CD14-positive monocyte (primary cell): ENCODE measurements at regions not wholly inside any gene's neighbourhood (a gene's known extent, or its start where the extent isn't known, plus 50 kb on each side); places are given as distances from the start of the nearest gene placed in this dataset.

Experiments used
- DNase-seq, 3 donors: peaks; one replicate each; pipeline ENCODE4 v3.0.0-alpha.2; 2011 to 2022
- H2AFZ ChIP-seq: 2 replicates; pipeline ENCODE4 v1.6.0; 2012; ENCODE audit warnings: mild to moderate bottlenecking, low read depth, low read length, inconsistent platforms; ENCODE audit not compliant: insufficient read depth, poor library complexity, severe bottlenecking
- H3K27ac ChIP-seq, 2 donors: 1 replicate in 1 of 2; 2 replicates in 1 of 2; pipeline ENCODE4 v1.5.1; 2012 to 2013; ENCODE audit warnings: low read length in 2 of 2, control low read depth in 1 of 2, inconsistent platforms in 1 of 2, low read depth in 1 of 2, mild to moderate bottlenecking in 1 of 2
- H3K27me3 ChIP-seq, 2 donors: one replicate each; pipeline versions ENCODE4 v1.6.0 to v1.6.1; 2011 to 2013; ENCODE audit warnings: low read length in 2 of 2; ENCODE audit not compliant: control insufficient read depth in 2 of 2, insufficient read depth in 2 of 2
- H3K36me3 ChIP-seq, 2 donors: replicated peaks in 1 of 2; 1 replicate in 1 of 2; 2 replicates in 1 of 2; pipeline versions ENCODE4 v1.5.1 to v1.6.1; 2012 to 2013; ENCODE audit warnings: low read length in 2 of 2, control low read depth in 1 of 2, inconsistent platforms in 1 of 2, mild to moderate bottlenecking in 1 of 2; ENCODE audit not compliant: insufficient read depth in 2 of 2, control insufficient read depth in 1 of 2
- H3K4me1 ChIP-seq, 2 donors: 1 replicate in 1 of 2; 2 replicates in 1 of 2; pipeline versions ENCODE4 v1.5.1 to v1.6.1; 2012 to 2013; ENCODE audit warnings: low read length in 2 of 2, control low read depth in 1 of 2, inconsistent platforms in 1 of 2, mild to moderate bottlenecking in 1 of 2, moderate library complexity in 1 of 2; ENCODE audit not compliant: insufficient read depth in 2 of 2, control insufficient read depth in 1 of 2
- H3K4me2 ChIP-seq: replicated peaks from 2 replicates; pipeline ENCODE3; 2012; ENCODE audit warnings: low read length, moderate library complexity, mild to moderate bottlenecking; ENCODE audit not compliant: poor library complexity, severe bottlenecking; ENCODE audit errors: extremely low read depth
- H3K4me3 ChIP-seq, 3 experiments: fragments of 200-600 bp in 1 of 3; sonication (generic) in 1 of 3; replicated peaks in 1 of 3; 1 replicate in 2 of 3; 2 replicates in 1 of 3; pipeline ENCODE4 v1.5.1; 2011 to 2013; ENCODE audit warnings: low read length in 3 of 3, mild to moderate bottlenecking in 3 of 3, control low read depth in 2 of 3, low read depth in 2 of 3, inconsistent platforms in 1 of 3, moderate library complexity in 1 of 3
- H3K79me2 ChIP-seq: 2 replicates; pipeline ENCODE4 v1.6.0; 2012; ENCODE audit warnings: mild to moderate bottlenecking, control low read depth, inconsistent platforms, low read length, moderate library complexity; ENCODE audit not compliant: insufficient read depth
- H3K9ac ChIP-seq: 2 replicates; pipeline ENCODE4 v1.6.0; 2017; ENCODE audit warnings: low read length, mild to moderate bottlenecking; ENCODE audit not compliant: insufficient read depth, poor library complexity, severe bottlenecking
- H3K9me3 ChIP-seq, 2 donors: replicated peaks in 1 of 2; 1 replicate in 1 of 2; 2 replicates in 1 of 2; pipeline versions ENCODE4 v1.5.1 to v1.6.1; 2012 to 2013; ENCODE audit warnings: low read length in 2 of 2, control low read depth in 1 of 2; ENCODE audit not compliant: control insufficient read depth in 1 of 2, insufficient read depth in 1 of 2
- H4K20me1 ChIP-seq: 2 replicates; pipeline ENCODE4 v1.6.0; 2012; ENCODE audit warnings: mild to moderate bottlenecking, low read length, control low read depth, moderate library complexity; ENCODE audit not compliant: insufficient read depth
- H3K27ac Mint-ChIP-seq, 7 donors: one replicate each; pipeline ENCODE4 v1.8.0; 2020; ENCODE audit warnings: mild to moderate bottlenecking in 7 of 7, mixed read lengths in 7 of 7, moderate library complexity in 6 of 7, inconsistent platforms in 2 of 7
- H3K27me3 Mint-ChIP-seq, 3 donors: one replicate each; pipeline ENCODE4 v1.8.0; 2021 to 2022; ENCODE audit warnings: low read depth in 3 of 3, mild to moderate bottlenecking in 3 of 3, mixed read lengths in 3 of 3, moderate library complexity in 3 of 3, inconsistent platforms in 1 of 3
- H3K36me3 Mint-ChIP-seq, 2 donors: one replicate each; pipeline ENCODE4 v1.8.0; 2020; ENCODE audit warnings: mixed read lengths in 2 of 2, inconsistent platforms in 1 of 2, mild to moderate bottlenecking in 1 of 2
- H3K4me1 Mint-ChIP-seq: one replicate; pipeline ENCODE4 v1.8.0; 2020; ENCODE audit warnings: mild to moderate bottlenecking, mixed read lengths
- H3K4me3 Mint-ChIP-seq, 2 donors: one replicate each; pipeline ENCODE4 v1.8.0; 2020; ENCODE audit warnings: mild to moderate bottlenecking in 2 of 2, mixed read lengths in 2 of 2, moderate library complexity in 1 of 2
- H3K9me3 Mint-ChIP-seq, 7 donors: one replicate each; pipeline ENCODE4 v1.8.0; 2020 to 2022; ENCODE audit warnings: mixed read lengths in 7 of 7, mild to moderate bottlenecking in 6 of 7, moderate library complexity in 6 of 7, inconsistent platforms in 2 of 7
- WGBS: methylation state at CpG from one replicate; pipeline ENCODE4 v1.1.5; 2013; ENCODE audit warnings: missing lambda C conversion rate; ENCODE audit not compliant: insufficient coverage; 5-methylcytosine and 5-hydroxymethylcytosine counted together
- intact Hi-C, 2 donors: fragments of 100-400 bp; cut with micrococcal nuclease; formaldehyde crosslinking; loops; one replicate each; pipeline versions ENCODE4 v1.15.0 to v1.15.1; 2023
- TF ChIP-seq, protein P1 (sequence below): fragments of 200-600 bp; IDR thresholded peaks from one replicate; pipeline ENCODE4 v1.8.0; 2022; ENCODE audit warnings: antibody characterized with exemption, mild to moderate bottlenecking

DNA sequence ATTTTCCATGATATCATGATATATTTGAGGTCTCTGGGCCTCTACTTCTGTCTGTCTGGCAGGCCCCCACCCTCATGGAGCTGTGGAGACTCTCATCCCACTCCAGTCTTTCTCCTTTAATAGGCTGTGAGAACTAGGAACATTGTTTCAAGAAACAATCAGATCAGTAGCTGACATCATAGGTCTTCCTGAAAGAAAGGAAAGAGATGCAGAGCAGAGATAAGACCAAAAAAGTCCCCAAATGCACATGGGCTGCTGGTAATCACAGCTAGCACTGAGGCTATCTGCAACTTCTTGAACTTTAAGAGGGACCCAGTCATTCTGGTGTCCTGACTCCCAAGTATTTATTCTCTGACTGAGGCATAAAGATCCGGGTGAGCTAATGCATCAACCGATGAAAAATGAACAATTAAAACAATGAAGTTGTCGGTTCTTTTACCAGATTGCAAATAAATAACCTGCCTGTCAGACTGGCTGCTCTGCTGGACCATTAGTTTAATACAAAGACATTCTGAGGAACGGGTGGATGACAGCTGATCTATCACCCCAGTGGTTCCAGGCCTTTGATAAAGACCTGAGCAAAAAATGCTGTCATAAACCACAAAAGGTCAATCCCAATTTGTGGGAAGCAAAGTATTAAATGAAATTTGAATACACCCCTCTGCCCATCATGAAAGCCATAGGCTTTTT is 780.8 kb upstream of the GOLIM4 start:
- TF ChIP-seq, protein P1, sequence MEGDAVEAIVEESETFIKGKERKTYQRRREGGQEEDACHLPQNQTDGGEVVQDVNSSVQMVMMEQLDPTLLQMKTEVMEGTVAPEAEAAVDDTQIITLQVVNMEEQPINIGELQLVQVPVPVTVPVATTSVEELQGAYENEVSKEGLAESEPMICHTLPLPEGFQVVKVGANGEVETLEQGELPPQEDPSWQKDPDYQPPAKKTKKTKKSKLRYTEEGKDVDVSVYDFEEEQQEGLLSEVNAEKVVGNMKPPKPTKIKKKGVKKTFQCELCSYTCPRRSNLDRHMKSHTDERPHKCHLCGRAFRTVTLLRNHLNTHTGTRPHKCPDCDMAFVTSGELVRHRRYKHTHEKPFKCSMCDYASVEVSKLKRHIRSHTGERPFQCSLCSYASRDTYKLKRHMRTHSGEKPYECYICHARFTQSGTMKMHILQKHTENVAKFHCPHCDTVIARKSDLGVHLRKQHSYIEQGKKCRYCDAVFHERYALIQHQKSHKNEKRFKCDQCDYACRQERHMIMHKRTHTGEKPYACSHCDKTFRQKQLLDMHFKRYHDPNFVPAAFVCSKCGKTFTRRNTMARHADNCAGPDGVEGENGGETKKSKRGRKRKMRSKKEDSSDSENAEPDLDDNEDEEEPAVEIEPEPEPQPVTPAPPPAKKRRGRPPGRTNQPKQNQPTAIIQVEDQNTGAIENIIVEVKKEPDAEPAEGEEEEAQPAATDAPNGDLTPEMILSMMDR, result no peak
- H4K20me1 ChIP-seq, result no peaks in the 10 kb centered on the region
- intact Hi-C loops, result no loop called here
- no peaks in the 10 kb centered on the region for H3K27me3 ChIP-seq
- no peaks in the 10 kb centered on the region for H3K79me2 ChIP-seq
- H3K9me3 Mint-ChIP-seq, result no peaks in the 10 kb centered on the region
- H3K4me1 Mint-ChIP-seq, result no peaks in the 10 kb centered on the region
- H3K36me3 Mint-ChIP-seq, result no peaks in the 10 kb centered on the region
- no peak for DNase-seq
- no peaks in the 10 kb centered on the region for H3K9me3 ChIP-seq
- no peak overlapping the region for H3K4me3 ChIP-seq
- no peak overlapping the region for H2AFZ ChIP-seq
- no peak overlapping the region for H3K4me2 ChIP-seq
- no peaks in the 10 kb centered on the region for H3K27me3 Mint-ChIP-seq
- 7% methylated on average over 2 of the region's 4 CpGs for WGBS
- no peak overlapping the region for H3K9ac ChIP-seq
- no peak overlapping the region for H3K4me3 Mint-ChIP-seq
- H3K27ac ChIP-seq, result no peak overlapping the region
- H3K4me1 ChIP-seq, result no peaks in the 10 kb centered on the region
- no peaks in the 10 kb centered on the region for H3K36me3 ChIP-seq
- no peak overlapping the region for H3K27ac Mint-ChIP-seq

DNA sequence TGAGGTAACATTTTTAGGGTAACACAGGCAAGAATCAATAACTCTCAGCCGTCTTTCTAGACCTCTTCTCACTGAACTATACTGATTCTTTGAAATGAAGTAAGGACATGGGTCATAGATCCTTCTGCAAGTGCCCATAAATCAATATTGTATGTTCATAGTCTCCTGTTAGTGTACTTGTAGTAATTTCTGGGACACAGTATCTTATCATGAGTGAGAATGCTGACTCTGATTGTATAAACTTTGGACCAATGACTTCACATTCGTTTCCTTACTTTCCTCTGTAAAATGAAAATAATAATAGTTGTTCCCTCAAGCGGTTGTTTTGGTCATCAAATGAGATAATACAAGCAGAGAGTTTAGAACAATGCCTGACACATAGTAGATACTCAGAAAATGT is 777.1 kb upstream of the GOLIM4 start:
- no peaks in the 10 kb centered on the region for H3K79me2 ChIP-seq
- Mint-ChIP-seq H3K36me3 (no peaks in the 10 kb centered on the region), H3K27me3 (peaks cover 0 to 1% (median 0%) of the 10 kb centered on the region in 3 donors), H3K4me1 (no peaks in the 10 kb centered on the region), H3K9me3 (no peaks in the 10 kb centered on the region), H3K4me3 (no peak overlapping the region), H3K27ac (no peak overlapping the region)
- H3K9ac ChIP-seq, result no peak overlapping the region
- H3K27me3 ChIP-seq, result no peaks in the 10 kb centered on the region
- no peaks in the 10 kb centered on the region for H4K20me1 ChIP-seq
- TF ChIP-seq, protein P1, result no peak
- H3K4me1 ChIP-seq, result no peaks in the 10 kb centered on the region
- no peaks in the 10 kb centered on the region for H3K36me3 ChIP-seq
- intact Hi-C loops, result no loop called here
- no peak overlapping the region for H3K27ac ChIP-seq
- H2AFZ ChIP-seq, result no peak overlapping the region
- no peaks in the 10 kb centered on the region for H3K9me3 ChIP-seq
- H3K4me2 ChIP-seq, result no peak overlapping the region
- no peak overlapping the region for H3K4me3 ChIP-seq
- DNase-seq, result no peak
- WGBS, result no CpG with 5 or more reads among the region's 3 CpGs
